GM21423 (cell line): ENCODE measurements at regions not wholly inside any gene's neighbourhood (a gene's known extent, or its start where the extent isn't known, plus 50 kb on each side); places are given as distances from the start of the nearest gene placed in this dataset.
"Not testable (repeated sequence)": the region's sequence is repeated elsewhere in the genome, so short reads cannot be mapped to it uniquely, and the experiment has no call there.

ENCODE experiments used
- ATAC-seq: cut with Tn5 transposase; IDR thresholded peaks from one replicate; pipeline ENCODE4 v1.9.1; 2021; ENCODE audit warnings: mild to moderate bottlenecking, moderate library complexity; ENCODE audit not compliant: unreplicated experiment

DNA sequence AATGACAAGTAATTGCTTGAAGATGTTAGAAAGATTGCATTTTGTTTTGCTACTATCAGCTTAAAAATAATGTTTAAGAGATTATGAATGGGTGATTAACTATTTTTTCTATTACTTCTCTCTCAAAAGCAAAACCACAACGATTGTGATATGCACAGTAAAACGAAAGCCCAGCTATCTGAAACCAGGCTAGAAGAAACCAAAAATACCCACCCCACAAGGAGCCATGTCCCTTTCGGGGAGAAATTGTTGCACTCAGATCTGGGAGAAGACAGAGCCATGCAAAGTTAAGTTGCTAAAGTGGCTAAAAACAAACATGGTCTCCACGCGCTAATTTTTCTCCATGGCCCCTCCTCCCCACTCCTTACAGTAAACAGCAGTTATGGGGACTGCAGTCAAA is 173.6 kb downstream of the RPS24 start:
- ATAC-seq = no peak

DNA sequence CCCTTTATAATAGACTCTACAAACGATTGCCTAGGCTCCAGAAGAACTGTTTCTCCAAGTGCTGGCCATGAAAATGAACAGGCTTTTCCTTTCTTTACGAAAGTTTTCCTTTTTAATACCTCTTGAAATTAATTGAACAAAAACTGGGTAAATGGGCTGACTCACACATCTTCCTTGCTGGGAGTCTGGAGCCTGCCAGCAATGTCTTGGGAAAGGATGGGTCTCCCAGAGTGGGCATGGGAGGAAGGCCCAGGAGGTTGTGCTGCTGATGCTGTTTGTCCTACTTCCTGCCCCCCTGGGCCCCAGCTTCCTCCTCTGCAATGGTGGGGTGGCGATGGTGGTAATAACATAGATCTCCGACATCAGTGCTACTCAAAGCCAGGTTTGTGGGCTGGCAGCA is 174.1 kb downstream of the RPS24 start:
- no peak for ATAC-seq

DNA sequence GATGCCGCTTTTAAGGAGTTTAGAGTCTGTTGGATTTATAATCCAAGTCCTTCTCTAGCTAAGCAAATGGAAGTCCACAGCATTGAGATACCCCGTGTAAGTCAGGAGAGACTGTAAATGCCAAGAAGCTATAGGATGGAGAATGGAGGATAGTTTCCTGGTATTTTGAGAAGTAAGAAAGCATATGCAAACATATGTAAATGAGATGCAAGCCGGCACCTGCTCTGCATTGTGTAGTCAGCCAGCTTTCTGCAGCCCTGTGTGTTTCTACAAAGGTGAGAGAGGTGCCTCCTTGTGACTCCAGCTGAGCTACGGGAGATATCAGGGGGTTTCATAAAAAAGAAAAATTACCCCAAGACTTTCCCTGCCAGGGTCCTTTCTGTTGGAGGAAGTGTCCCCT is 176.3 kb downstream of the RPS24 start:
- ATAC-seq = no peak

DNA sequence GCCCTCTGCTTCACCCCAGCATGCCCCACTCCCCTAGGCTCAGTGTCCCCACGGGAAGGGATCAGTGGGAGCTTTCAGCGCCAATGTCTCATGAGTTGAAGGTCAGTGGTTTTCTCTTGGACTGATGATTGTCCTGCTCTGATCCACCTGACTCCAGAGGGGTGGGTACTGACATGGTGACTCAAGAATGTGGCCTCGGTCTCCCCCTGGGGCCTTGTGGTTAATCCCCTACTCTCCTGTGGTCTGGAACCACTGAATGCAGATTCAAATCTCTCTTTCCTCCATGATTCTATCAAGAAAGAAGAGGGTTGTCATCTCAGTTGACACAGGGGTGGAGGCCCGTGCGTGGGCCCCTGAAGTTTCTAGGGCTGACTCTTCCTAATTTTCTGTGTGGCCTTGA is 176.9 kb downstream of the RPS24 start:
- no peak for ATAC-seq

DNA sequence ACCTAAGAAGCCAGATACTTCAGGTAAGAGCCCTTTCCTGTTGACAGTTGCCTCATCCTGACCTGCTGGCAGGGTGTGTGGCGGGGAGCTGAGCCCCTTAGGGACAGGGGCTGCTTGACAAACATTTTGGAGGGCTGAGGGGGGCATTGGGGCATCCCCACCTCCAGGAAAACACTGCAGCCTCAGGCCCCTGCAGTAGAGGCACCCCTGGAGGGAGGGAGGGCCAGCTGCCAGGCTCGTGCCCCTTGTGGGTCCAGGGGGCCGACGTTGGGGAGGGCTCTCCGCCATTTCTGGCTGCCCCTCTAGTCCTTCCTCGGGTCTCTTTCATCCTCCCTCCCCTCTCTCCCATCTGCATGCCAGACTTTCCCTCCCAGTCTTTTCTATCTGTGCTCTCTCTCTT is 177.3 kb downstream of the RPS24 start:
- no peak for ATAC-seq

DNA sequence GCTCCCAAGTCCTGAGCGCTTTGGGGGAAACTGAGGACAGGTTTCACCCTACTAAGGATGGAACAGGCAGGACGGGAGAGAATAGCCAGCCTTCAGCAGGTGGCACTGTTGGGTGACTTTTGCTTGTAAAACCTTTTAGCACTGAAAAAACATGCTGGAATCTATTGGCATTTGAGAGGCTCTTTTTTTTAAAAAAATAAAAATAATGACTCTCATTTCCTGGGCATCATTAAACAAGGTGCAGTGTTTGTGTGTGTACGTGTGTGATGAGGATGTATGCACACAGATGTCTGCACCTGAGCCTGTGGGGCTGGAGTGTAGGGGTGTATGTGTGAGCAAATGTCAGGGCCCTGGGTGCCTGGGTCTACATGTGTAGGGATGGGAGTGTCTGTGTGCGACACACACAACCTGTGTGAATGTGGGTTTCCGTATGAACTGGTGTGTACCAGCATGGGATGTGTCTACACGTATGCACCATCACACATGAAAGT is 177.9 kb downstream of the RPS24 start:
- no peak for ATAC-seq

DNA sequence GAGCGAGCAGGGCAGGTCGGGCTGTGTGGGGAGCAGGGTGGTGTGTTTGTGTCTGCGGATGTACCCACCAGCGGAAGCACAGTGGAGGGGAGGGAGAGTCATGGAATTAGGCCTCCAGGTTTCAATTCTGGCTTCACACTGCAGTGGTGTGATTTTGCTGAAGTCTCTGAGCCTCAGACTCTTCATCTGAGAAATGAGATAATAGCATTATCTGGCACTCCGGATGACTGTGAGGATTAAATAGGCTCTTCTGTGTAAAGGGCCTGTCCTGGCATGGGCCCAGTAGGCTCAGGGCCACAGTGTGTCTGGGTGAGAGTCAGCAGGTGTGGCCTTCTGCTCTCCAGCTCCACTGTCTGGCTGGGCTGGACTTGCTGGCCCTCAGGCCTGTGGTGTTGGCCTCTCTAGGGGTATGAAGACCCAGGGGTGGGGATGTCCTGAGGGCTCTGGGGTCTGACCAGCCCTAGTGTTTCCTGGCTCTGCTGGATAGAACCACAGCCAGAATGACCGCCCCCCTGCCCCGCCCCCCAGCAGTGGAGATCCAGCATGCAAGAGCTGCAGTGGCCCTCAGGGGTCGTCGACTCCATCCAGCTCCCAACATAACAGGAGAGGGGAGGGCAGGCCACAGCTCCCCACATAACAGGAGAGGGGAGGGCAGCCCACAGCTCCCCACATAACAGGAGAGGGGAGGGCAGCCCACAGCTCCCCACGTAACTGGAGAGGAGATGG is 178.6 kb downstream of the RPS24 start:
- no peak for ATAC-seq

DNA sequence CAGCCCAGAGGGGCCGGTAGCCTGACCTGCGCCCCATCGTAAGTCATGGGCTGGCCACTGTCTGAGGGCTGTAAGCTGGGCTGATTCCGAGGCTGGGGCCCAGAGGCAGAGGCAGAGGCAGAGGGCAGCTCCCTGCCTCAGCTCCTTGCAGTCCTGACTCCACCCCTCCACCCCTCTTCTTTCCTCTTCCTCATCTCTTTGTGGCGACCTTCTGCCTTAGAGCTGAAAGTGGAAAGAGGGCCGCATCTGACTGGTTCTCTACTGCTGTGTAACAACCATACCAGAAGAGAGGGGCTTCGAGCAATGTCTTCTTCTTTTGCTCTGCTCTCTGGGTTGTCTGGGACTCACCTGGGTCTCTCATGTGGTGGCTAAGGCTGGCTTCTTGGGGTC is 179.1 kb downstream of the RPS24 start:
- ATAC-seq = no peak

DNA sequence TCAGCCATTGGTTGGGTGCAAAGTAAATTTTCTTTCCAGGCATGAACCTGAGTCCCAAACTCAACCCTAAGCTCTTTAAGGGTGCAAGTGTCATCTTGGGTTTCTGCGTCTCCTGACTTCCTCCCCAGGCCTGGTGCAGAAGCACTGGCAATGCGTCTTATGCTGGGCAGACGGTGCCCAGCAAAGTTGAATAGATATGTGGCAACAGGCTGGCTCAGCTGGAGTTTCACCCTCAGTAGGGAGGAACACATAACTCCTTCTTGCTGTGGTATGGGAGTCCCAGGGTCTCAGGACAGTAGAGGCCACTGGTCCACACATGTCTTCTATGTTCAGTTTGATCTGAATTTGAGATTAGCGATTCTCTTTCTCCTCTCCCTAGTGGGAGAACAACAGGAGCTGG is 181.3 kb downstream of the RPS24 start:
- ATAC-seq = no peak

DNA sequence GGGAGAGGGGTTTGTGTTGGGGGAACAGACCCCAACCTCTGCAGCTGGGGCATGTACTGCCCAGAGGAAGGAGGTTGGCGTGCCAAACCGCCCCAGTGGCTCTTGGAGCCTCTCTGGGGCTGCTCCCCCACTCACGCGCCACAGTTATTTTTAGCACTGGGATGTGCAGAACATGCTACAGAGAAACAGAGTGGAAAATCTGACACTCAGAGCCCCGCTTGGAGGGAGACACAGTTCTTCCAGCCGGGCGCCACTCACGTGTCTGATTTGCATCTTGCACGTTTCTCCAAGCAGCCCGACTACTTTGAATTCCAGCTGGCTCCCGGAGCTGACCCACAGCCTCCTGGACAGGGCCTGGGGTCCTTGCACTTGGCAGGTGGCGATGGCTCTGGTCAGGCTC is 182.0 kb downstream of the RPS24 start:
- ATAC-seq = no peak

DNA sequence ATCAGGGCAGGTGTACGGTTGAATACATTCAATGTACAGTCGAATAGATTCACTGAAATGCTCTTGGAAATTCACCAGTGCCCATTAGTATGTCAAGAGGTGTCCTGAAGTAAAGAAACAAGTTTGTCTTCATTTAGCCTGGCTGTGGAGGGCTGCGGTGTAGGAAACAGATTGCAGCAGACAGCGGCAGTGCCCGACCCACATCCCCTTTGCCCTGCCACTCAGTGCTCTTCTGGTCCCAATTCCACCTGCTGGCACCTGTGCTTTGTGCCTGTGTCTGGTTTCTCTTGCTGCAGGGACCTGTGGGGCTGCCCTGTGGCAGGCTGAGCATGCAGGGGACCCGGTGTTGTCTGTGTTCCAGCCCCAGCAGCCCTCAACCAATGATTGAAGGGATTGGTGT is 183.7 kb downstream of the RPS24 start:
- no peak for ATAC-seq

DNA sequence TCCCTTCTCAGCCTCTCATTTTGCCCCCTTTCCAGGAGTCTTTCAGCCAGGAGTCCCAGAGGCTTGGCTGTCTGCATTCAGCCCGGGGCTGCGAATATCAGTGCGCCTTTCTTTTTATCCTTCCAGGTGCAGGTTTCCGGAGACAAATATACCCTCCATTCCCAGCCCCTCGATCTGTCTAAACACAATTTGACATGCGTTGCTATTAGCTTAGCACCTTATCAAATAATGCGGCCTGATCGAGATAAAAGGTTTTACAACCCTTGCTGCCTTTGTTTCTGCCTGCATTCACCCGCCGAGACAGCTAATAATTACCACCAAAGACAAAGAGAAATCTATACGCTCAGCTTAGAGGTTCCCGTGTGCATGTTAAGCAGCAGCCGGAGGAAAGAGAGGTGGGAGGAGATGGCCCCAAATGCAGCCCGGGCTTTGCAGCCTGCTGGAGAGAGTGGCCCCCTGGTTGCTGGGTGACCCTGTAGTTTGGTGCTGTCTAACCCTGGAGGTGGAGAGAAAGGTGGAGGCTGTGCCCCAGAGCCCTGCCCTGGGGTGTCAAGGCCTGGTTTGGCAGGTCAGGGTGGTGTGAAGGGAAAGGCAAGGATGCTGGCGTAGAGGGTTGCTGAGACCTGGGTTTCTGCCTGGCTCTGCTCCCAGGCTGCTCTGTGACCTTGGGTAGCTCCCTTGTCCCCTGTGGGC is 185.3 kb downstream of the RPS24 start:
- ATAC-seq = no peak

DNA sequence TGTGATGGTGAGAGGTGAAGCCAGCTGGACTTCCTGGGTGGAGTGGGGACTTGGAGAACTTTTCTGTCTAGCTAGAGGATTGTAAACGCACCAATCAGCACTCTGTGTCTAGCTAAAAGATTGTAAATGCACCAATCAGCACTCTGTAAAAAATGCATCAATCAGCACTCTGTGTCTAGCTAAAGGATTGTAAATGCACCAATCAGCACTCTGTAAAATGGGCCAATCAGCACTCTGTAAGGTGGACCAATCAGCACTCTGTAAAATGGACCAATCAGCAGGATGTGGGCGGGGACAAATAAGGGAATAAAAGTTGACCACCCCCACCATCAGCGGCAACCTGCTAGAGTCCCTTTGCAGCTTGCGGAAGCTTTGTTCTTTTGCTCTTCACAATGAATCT is 185.9 kb downstream of the RPS24 start:
- ATAC-seq = not testable (repeated sequence)

DNA sequence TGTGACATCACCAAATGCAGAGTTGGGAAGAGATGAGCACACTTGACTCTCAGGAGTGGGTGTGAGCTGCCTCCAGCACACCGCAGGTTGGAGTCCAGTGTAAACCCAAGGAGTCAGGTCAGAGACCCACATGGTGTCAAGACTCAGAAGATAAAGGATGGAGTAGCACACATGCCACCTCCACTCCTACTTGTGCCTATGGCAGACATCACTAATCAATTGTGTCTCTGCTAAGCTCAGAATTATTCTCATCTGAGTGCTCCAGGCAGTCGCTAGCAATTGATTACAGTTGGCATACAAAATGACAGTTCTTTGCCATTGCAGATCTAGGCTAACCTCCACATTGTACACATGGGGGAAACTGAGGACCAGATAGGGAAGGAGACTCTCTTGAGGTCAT is 187.1 kb downstream of the RPS24 start:
- ATAC-seq = no peak

DNA sequence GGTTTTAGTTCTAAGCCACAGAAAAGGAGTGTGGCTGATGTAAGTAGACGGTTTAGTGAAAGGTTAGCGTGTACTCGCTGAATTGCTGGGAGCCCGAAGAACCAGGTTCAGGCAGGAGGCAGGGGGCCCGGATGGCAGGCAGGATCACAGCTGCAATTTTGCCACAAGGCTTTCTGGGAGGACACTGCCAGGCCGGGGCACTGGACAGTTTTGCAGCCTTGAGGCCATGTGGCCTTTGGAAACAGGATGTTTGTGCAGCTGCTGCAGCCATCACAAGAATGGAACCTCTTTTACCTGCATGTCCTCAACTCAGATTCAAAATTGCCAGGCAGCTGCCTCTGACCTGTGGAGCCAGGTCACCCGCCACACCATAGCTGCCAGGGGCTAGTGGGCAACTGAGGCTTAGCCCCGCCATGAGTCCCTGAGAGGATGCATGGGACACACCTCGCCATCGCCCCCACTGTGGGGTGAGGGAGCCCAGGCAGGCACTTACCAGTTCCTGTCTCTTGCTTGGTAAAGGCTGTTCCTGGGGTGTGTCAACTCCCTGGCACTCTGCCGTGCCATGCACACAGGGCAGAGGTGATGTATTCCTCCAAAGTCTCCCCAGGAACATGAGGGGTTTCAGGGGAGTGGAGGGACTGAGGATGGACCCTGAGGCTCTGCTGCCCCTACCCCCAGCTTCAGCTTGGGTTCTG is 188.6 kb downstream of the RPS24 start:
- no peak for ATAC-seq

DNA sequence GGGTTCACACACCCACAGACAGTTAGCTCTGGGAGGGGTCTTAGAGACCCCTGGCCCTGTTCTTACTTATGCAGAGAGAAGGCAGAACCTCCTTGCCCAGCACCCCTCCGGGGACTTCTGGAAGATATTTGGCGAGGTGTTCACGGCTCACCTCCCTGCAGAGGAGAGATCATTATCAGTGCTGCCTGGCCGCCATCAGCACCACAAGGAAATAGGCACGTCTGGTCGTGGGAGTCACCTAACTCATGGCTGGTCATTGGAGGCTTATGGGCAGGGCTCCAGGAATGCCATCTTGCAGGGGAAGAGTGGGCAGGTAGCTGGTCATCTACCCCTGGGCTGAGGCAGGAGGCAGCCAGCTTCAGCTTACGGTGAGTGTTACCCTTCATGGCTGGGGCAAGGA is 189.4 kb downstream of the RPS24 start:
- ATAC-seq = no peak

DNA sequence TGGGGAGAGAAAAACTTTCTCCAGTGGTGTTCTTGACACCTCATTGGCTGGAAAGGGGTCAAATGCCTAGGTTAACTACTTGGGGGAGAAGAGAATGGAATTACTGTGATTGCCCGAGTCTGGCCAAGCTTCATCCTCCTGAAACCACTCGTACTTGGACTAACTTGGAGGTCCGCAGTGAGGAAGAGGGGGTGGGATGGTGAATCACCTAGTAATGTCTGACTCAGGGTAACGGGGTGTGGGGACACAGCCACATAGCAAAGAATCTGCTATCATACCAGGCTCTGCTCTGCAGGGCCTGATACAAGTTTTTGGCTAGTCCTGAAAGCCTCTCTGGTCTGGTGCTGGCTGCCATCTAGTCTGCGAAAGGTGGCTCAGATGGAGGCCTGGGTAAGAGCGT is 190.9 kb downstream of the RPS24 start:
- no peak for ATAC-seq

DNA sequence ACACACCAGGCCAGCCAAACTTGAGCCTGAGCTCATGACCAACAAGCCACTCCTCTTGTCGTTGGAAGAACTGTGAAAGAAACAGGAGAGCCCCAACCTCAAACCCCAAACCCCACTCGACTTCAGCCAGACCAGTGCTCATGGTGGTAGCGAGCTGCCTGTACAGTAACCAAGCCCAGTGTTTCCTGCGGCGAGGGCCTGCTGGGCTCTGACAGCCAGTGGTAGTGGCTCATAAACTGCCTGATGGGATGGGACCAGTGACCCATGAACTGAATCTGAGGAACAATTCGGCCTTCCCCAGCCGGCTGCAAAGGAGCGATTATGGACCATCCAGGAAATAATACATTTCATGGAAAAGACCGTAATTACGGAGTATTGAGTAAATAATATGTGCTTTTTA is 191.9 kb downstream of the RPS24 start:
- ATAC-seq = no peak

DNA sequence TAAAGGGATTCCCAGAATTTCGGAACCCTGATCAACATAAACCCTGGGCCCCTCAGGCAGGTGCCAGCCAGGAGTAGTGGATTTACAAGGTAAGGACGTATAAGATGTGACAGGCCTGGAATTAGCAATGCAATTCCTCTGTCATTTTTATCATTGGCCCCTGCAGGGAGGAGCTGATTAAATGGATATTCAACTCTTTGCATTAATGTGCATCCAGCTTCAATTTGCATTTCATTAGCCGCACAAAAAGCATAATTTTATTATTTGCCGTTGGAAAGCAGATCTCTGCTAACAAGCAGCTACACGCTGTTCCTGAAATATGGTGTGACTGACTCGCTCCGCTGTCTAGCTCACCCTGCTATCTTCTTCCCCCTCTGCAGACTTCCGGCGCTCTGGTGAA is 195.8 kb downstream of the RPS24 start:
- no peak for ATAC-seq

DNA sequence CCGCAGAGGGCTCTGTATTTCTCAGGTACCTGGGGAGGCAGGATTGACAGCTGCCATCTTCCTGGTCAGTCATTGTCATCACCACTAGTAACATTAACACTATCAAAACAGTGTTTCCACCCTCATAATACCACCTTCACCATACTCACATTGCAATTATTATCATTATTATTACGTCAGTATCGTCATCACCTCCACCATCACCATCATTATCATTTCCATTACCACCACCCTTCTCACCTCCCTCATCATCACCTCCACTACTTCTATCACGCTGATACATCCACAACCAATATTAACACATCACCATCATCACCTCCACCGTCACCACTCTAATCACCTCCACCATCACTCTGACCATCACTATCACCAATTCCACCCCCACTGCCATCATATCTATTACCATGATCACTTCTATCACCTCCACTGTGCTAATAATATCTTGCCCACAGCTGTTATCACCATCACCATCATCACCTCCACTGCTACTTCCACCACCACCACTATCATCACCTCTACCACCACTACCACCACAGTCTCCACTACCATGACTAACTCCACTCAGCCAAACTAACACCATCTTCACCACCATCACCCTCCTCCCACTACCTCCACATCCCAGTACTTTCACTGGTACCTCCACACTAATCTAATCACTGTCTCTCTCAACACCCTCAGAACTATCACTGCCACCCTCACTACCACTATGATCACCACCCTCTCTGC is 196.4 kb downstream of the RPS24 start:
- ATAC-seq = no peak

DNA sequence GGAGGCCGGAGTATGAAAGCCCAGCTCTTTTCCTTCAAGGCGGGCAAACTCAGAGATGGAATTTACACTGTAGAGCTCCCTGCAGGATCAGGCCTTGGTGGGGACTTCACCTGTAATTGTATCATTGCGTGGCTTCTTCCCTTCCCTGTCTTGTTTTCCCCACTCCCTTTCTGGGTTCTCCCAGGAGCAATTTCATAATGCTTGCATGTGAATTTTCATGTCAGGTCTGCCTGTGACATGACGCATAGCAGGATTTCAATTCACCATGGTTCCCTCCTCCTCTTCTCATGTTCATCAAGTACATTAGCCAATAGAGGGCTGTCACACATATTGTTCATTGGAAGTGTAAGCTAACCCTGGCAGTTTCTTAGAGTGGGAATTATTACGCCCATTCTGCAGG is 197.7 kb downstream of the RPS24 start:
- no peak for ATAC-seq
